Lower leg skin (tissue), 3 donors: ENCODE measurements at regions not wholly inside any gene's neighbourhood (a gene's known extent, or its start where the extent isn't known, plus 50 kb on each side); places are given as distances from the start of the nearest gene placed in this dataset.

Source experiments
- POLR2A ChIP-seq, 2 donors: fragments of 450-650 bp; IDR thresholded peaks; one replicate each; pipeline ENCODE4 v1.6.1; 2016 to 2017; ENCODE audit warnings: antibody characterized with exemption in 2 of 2, mild to moderate bottlenecking in 1 of 2, moderate library complexity in 1 of 2
- TF ChIP-seq, protein P1 (sequence below), 3 donors: fragments of 450-650 bp; IDR thresholded peaks; one replicate each; pipeline ENCODE4 v1.5.1; 2016; ENCODE audit warnings: antibody characterized with exemption in 3 of 3, mild to moderate bottlenecking in 3 of 3, moderate library complexity in 2 of 3

DNA sequence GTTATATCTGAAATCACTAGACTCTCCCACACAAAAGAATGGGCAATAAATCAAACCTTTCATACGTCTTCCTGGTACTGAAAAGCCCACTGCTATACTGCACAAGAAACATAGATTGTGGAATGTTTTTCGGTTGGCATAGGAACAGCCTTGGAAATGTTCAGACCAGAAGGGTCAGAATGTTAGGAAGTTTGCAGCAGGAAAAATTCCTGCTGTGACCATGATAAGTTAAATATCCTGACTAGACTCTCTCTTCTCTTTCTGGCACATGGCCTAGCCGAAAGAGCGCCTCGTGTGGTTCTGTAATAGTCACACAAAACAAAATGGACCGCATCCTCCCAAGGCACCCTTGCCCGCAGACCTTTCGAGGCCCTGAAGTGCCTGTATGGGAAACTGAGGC, 427.2 kb downstream of the COG6 start:
- TF ChIP-seq, protein P1, sequence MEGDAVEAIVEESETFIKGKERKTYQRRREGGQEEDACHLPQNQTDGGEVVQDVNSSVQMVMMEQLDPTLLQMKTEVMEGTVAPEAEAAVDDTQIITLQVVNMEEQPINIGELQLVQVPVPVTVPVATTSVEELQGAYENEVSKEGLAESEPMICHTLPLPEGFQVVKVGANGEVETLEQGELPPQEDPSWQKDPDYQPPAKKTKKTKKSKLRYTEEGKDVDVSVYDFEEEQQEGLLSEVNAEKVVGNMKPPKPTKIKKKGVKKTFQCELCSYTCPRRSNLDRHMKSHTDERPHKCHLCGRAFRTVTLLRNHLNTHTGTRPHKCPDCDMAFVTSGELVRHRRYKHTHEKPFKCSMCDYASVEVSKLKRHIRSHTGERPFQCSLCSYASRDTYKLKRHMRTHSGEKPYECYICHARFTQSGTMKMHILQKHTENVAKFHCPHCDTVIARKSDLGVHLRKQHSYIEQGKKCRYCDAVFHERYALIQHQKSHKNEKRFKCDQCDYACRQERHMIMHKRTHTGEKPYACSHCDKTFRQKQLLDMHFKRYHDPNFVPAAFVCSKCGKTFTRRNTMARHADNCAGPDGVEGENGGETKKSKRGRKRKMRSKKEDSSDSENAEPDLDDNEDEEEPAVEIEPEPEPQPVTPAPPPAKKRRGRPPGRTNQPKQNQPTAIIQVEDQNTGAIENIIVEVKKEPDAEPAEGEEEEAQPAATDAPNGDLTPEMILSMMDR (IDR thresholded peaks at IDR 0.05) = no peak
- TF ChIP-seq POLR2A (IDR thresholded peaks at IDR 0.05) = no peak
